KOPT-K1 (cell line): ENCODE measurements at regions not wholly inside any gene's neighbourhood (a gene's known extent, or its start where the extent isn't known, plus 50 kb on each side); places are given as distances from the start of the nearest gene placed in this dataset.
"Not testable (repeated sequence)": the region's sequence is repeated elsewhere in the genome, so short reads cannot be mapped to it uniquely, and the experiment has no call there.

Experiments used
- H3K27ac ChIP-seq: fragments of 200-600 bp; sonication (generic); 2 replicates; pipeline ENCODE4 v1.5.1; 2016; ENCODE audit warnings: antibody characterized with exemption, mild to moderate bottlenecking, low read depth, low read length; ENCODE audit not compliant: poor library complexity, severe bottlenecking
- H3K36me3 ChIP-seq: fragments of 200-600 bp; sonication (generic); 2 replicates; pipeline ENCODE4 v1.5.1; 2017; ENCODE audit warnings: antibody characterized with exemption, mild to moderate bottlenecking, low read length, moderate library complexity; ENCODE audit not compliant: insufficient read depth
- H3K9me3 ChIP-seq: fragments of 200-600 bp; sonication (generic); 2 replicates; pipeline ENCODE4 v1.5.1; 2017; ENCODE audit warnings: antibody characterized with exemption, low read length, mild to moderate bottlenecking; ENCODE audit not compliant: insufficient read depth, poor library complexity, severe bottlenecking

GRCh38 chr18:30192216-30192615, 850.3 kb downstream of the DSC3 start:
- no peaks in the 10 kb centered on the region for H3K9me3 ChIP-seq
- no peaks in the 10 kb centered on the region for H3K36me3 ChIP-seq
- no peak overlapping the region for H3K27ac ChIP-seq

GRCh38 chr18:30186245-30186644, 856.3 kb downstream of the DSC3 start:
- H3K27ac ChIP-seq: no peak overlapping the region
- H3K36me3 ChIP-seq: no peaks in the 10 kb centered on the region
- no peaks in the 10 kb centered on the region for H3K9me3 ChIP-seq

DNA sequence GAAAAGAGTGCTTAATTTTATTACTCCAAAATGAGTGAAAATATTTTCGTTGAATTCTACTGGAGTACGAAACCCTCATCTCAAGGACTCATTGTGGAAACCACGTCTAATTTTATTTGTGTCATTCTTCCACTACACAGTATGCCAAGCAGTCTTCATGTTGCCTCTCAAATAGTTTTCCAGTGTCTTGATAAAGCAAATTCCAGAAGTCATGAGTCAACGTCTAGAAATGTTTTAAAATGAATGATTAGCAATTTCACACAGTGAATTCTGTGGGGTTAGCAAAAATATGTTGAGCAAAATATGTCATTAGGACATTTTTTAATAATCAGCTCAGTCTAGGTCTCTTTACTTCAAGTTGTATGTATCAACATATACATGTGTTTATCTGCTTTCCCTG, 865.5 kb downstream of the DSC3 start:
- no peaks in the 10 kb centered on the region for H3K9me3 ChIP-seq

GRCh38 chr18:30175621-30176225, 866.8 kb downstream of the DSC3 start:
- Histone ChIP-seq H3K27ac (no peak overlapping the region), H3K9me3 (no peaks in the 10 kb centered on the region), H3K36me3 (no peaks in the 10 kb centered on the region)

More for the DNA sequence above, 865.5 kb downstream of the DSC3 start:
- H3K36me3 ChIP-seq: no peaks in the 10 kb centered on the region
- no peak overlapping the region for H3K27ac ChIP-seq

GRCh38 chr18:30175061-30175574, 867.4 kb downstream of the DSC3 start:
- H3K36me3 ChIP-seq: no peaks in the 10 kb centered on the region
- H3K9me3 ChIP-seq: no peaks in the 10 kb centered on the region
- H3K27ac ChIP-seq: no peak overlapping the region

- H3K27ac ChIP-seq: no peak overlapping the region
- no peaks in the 10 kb centered on the region for H3K36me3 ChIP-seq
- H3K9me3 ChIP-seq: no peaks in the 10 kb centered on the region
Observed at GRCh38 chr18:30163573-30163972, 879.0 kb downstream of the DSC3 start.

DNA sequence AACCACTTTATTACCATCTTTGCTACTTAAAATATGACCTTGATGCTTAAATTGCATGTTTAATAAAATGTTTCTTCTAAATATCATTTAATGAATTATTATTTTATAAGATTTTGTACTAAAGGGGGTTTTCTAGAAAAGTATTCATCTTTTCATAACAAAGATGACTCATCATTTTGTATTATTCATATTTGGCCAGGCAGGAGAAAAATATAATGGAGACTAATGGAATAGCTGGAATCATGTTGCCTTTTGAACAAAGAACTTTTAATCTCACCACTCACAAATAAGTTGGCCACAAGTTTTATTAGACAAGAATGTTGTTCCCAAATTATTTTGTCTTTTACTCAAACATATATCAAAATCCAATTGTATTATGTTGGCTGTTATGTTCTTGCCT, 882.4 kb downstream of the DSC3 start:
- H3K36me3 ChIP-seq: no peaks in the 10 kb centered on the region
- no peak overlapping the region for H3K27ac ChIP-seq
- H3K9me3 ChIP-seq: no peaks in the 10 kb centered on the region

- Histone ChIP-seq H3K36me3 (no peaks in the 10 kb centered on the region), H3K9me3 (no peaks in the 10 kb centered on the region), H3K27ac (no peak overlapping the region)
Observed at GRCh38 chr18:30150586-30151250, 891.8 kb downstream of the DSC3 start.

DNA sequence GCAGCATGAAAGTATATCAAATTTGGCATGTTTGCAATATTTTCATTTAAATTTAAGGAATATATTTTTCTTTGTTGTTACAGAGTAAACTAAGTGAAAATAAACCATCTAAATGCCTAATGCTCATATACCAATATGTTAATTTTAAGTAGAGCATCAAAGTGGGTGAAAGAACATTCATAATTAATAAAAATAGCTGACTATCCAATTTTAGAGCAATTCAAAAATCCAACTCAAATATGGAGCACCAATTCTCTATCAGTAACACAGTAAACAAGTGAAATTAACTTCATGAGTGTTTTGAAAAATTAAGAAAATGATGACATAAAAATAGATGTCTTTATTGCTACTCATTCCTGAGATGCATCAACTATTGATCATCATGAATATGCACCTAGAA, 893.0 kb downstream of the DSC3 start:
- Histone ChIP-seq H3K9me3 (no peaks in the 10 kb centered on the region), H3K36me3 (no peaks in the 10 kb centered on the region), H3K27ac (no peak overlapping the region)

DNA sequence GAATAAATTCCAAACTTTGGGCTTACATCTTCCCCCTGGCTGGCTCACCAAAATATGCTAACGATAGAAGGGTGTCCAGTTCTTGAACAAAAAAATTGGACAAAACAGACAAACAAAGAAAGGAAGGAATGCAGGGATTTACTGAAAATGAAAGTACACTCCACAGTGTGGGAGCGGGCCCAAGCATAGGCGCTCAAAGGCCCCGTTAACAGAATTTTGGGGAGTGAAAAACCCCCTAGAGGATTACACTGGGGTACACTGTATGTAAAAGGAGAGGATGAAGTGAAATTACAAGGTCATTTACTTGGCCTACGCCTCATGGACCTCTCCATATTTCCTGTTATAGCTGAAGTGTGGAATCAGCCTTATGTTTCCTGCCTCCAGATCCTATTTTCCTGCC, 899.7 kb downstream of the DSC3 start:
- Histone ChIP-seq H3K36me3 (no peaks in the 10 kb centered on the region), H3K9me3 (no peaks in the 10 kb centered on the region)

GRCh38 chr18:30142248-30142647, 900.3 kb downstream of the DSC3 start:
- H3K9me3 ChIP-seq: no peaks in the 10 kb centered on the region
- no peaks in the 10 kb centered on the region for H3K36me3 ChIP-seq
- H3K27ac ChIP-seq: no peak overlapping the region

More for the DNA sequence above, 899.7 kb downstream of the DSC3 start:
- H3K27ac ChIP-seq: no peak overlapping the region

DNA sequence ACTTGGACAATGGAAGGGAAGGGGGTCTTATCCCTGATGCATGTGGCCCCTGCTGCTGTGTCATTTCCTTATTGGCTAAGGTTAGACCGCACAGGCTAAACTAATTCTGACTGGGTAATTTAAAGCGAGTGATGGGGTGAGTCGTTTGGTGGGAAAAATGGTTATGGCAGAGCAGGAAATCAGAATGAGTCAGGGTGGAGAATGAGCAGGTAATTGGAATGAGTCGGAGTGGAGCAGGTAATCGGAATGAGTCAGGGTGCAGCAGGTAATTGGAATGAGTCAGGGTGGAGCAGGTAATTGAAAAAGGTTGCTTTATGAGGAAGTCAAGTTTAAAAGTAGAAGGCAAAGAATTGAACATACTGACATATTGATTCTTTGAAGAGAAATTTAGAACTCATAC, 901.0 kb downstream of the DSC3 start:
- not testable (repeated sequence) for H3K27ac ChIP-seq, H3K36me3 ChIP-seq, H3K9me3 ChIP-seq

GRCh38 chr18:30139631-30140287, 902.8 kb downstream of the DSC3 start:
- no peak overlapping the region for H3K27ac ChIP-seq
- no peaks in the 10 kb centered on the region for H3K36me3 ChIP-seq
- H3K9me3 ChIP-seq: no peaks in the 10 kb centered on the region

- H3K27ac ChIP-seq: no peak overlapping the region
- H3K9me3 ChIP-seq: no peaks in the 10 kb centered on the region
- H3K36me3 ChIP-seq: no peaks in the 10 kb centered on the region
Observed at GRCh38 chr18:30135938-30136337, 906.6 kb downstream of the DSC3 start.

DNA sequence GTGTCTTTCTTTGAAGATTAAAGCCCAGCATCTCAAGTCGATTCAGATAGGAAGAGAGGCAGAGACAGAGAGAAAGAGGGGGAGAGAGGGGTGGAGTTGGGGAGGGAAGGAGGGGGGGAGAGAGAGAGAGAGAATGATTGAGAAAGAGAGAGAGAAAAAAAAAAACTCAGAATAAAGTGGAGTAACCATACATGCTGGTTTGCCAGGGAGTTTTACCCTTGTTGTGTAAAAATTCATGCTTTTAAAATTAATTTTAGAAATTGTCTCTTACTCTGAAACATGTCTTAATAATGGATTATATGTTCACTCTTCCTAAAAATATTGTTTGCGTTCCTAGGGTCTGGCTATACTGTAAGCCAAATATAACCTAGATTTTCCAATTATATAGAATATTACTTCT, 908.5 kb downstream of the DSC3 start:
- H3K9me3 ChIP-seq: no peaks in the 10 kb centered on the region
- no peak overlapping the region for H3K27ac ChIP-seq
- H3K36me3 ChIP-seq: no peaks in the 10 kb centered on the region
